GM12873 (cell line): ENCODE measurements at regions not wholly inside any gene's neighbourhood (a gene's known extent, or its start where the extent isn't known, plus 50 kb on each side); places are given as distances from the start of the nearest gene placed in this dataset.

ENCODE experiments used
- TF ChIP-seq, protein P1 (sequence below): IDR thresholded peaks from 2 replicates; pipeline ENCODE4 v1.5.1; 2012; ENCODE audit warnings: low read depth, mild to moderate bottlenecking, moderate library complexity, low read length, control low read depth; ENCODE audit not compliant: insufficient read depth; ENCODE audit errors: missing control alignments

- TF ChIP-seq, protein P1, sequence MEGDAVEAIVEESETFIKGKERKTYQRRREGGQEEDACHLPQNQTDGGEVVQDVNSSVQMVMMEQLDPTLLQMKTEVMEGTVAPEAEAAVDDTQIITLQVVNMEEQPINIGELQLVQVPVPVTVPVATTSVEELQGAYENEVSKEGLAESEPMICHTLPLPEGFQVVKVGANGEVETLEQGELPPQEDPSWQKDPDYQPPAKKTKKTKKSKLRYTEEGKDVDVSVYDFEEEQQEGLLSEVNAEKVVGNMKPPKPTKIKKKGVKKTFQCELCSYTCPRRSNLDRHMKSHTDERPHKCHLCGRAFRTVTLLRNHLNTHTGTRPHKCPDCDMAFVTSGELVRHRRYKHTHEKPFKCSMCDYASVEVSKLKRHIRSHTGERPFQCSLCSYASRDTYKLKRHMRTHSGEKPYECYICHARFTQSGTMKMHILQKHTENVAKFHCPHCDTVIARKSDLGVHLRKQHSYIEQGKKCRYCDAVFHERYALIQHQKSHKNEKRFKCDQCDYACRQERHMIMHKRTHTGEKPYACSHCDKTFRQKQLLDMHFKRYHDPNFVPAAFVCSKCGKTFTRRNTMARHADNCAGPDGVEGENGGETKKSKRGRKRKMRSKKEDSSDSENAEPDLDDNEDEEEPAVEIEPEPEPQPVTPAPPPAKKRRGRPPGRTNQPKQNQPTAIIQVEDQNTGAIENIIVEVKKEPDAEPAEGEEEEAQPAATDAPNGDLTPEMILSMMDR = no peak
Observed at GRCh38 chr5:174827558-174827957, 103.2 kb downstream of the MSX2 start.

DNA sequence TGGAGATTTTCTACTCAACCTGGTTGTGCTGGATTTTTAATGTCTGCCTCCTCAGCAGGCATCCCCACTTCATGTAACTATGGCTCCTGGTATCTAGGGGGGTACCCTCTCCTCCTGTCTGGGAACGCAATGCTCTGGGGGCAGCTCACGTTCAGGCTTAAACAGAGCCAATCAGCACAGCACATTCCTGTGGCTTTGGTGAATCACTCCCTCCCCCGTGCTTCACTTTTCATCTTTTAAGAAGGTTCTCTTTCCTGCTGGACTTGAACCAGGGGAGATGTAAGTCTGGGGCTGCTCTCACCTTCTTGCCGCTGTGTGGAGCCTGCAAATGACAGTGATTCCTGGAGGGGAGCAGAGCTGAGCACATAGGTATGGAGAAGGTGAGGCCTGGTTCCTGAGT is 101.2 kb downstream of the MSX2 start:
- TF ChIP-seq, protein P1 = no peak

GRCh38 chr5:174818430-174818829 is 94.0 kb downstream of the MSX2 start:
- TF ChIP-seq, protein P1 = no peak

DNA sequence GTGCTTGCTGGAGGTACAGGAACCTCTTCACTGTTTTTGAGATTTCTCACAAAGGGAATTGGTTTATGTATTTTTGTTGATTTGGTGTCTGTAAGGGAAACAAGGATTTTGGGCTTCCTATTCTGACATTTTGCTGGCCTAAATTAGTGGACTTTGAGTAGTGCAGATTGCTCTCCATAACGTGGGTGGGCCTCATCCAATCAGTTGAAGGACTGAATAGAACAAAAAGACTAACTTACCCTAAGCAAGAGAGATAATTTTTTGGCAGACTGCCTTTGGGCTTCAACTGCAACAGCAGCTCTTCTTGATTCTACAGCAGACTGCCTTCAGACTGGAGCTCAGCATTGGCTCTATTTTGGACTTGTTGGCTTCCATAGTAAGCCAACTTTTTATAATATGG is 93.2 kb downstream of the MSX2 start:
- TF ChIP-seq, protein P1 = no peak

DNA sequence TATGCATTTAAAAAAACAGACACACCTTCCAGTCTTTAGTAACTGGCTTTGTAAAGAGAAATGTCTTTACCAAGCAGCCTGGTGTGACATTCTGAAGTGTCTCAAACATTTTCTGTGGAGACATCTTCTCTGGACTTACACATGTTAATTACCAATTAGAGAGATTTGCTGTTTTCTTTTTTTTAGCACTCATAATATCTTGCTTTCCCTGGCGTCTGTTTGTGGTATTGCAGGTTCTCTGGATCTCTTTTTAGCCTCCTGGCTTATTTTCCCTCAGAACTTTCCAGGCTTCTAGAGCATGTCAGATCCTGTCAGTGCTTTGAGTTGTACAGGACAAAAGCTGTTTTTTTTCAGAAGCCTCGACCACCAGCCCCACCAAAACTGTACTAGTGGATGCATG is 92.5 kb downstream of the MSX2 start:
- TF ChIP-seq, protein P1 = peak; percentile 50

- TF ChIP-seq, protein P1 = no peak
Observed at GRCh38 chr5:174811438-174811837, 87.1 kb downstream of the MSX2 start.

DNA sequence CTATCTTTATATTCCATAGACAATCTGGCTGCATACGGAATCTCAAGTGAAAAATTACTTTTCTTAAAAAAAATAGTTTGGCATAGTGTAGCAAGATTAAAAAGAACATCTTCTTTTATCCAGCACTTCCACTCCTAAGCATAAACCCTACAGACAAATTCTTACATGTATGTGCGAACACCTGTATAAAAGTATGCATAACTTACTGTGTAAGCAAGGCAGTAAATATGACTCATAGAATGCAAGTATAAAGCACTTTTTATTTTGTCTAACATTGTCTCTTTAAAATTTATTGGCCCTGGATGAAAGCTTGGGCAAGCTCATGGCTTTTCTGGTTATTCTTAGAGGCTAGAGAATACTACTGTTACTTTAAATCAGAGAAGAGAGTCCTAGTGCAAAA is 86.4 kb downstream of the MSX2 start:
- TF ChIP-seq, protein P1 = no peak
